ENCODE measurements at regions not wholly inside any gene's neighbourhood (a gene's known extent, or its start where the extent isn't known, plus 50 kb on each side); places are given as distances from the start of the nearest gene placed in this dataset.

- no peaks in the 10 kb centered on the region for H3K9me3 ChIP-seq
- no peak for DNase-seq (ENCODE audit: low spot score in 2 of 2)
- TF ChIP-seq, protein P1, sequence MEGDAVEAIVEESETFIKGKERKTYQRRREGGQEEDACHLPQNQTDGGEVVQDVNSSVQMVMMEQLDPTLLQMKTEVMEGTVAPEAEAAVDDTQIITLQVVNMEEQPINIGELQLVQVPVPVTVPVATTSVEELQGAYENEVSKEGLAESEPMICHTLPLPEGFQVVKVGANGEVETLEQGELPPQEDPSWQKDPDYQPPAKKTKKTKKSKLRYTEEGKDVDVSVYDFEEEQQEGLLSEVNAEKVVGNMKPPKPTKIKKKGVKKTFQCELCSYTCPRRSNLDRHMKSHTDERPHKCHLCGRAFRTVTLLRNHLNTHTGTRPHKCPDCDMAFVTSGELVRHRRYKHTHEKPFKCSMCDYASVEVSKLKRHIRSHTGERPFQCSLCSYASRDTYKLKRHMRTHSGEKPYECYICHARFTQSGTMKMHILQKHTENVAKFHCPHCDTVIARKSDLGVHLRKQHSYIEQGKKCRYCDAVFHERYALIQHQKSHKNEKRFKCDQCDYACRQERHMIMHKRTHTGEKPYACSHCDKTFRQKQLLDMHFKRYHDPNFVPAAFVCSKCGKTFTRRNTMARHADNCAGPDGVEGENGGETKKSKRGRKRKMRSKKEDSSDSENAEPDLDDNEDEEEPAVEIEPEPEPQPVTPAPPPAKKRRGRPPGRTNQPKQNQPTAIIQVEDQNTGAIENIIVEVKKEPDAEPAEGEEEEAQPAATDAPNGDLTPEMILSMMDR (IDR thresholded peaks at IDR 0.05) = no peak
- no peak for TF ChIP-seq POLR2A (IDR thresholded peaks at IDR 0.05)
- no peak for TF ChIP-seq POLR2AphosphoS5 (IDR thresholded peaks at IDR 0.05)
- no peaks in the 10 kb centered on the region for H3K4me1 ChIP-seq
- no peak overlapping the region for H3K27ac ChIP-seq
- 46% methylated on average over 2 of the region's 2 CpGs for WGBS
- H3K36me3 ChIP-seq = no peaks in the 10 kb centered on the region
- no peaks in the 10 kb centered on the region for H3K27me3 ChIP-seq
- no peak overlapping the region for H3K4me3 ChIP-seq
These were observed 262.3 kb downstream of the POU4F1 start for GRCh38 chr13:78341032-78341431.

- TF ChIP-seq EP300 (IDR thresholded peaks at IDR 0.05) (no peak), POLR2AphosphoS5 (IDR thresholded peaks at IDR 0.05) (no peak), POLR2A (IDR thresholded peaks at IDR 0.05) (no peak)
- TF ChIP-seq, protein P1 (IDR thresholded peaks at IDR 0.05) = no peak
- Histone ChIP-seq H3K27me3 (no peaks in the 10 kb centered on the region), H3K36me3 (no peaks in the 10 kb centered on the region), H3K4me3 (no peak overlapping the region), H3K4me1 (no peaks in the 10 kb centered on the region), H3K27ac (no peak overlapping the region), H3K9me3 (no peaks in the 10 kb centered on the region)
- no peak for DNase-seq (ENCODE audit: low spot score in 2 of 2)
- WGBS = 73% methylated on average over 2 of the region's 2 CpGs
These were observed 263.4 kb downstream of the POU4F1 start for GRCh38 chr13:78339927-78340326.

DNA sequence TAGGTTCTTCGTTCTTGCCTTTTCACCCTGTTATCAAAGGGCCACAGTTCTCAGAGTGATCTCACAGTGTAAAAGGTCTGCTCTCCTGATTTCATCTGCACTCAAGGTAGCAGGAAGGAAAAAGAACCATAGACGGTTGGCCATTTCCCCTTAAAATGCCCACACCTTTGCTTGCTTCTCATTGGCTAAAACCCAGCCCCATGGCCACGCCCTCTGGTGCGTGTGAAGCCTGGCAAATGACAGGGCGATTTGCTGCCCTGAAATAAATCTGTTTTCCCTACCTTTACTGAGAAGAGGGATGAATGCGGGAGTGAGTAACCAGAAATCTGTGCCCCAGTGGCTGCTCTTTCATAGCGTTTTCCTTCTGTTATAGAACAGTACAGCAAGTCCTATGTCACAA lies 269.3 kb downstream of the POU4F1 start:
- TF ChIP-seq, protein P1 (IDR thresholded peaks at IDR 0.05) = no peak
- TF ChIP-seq POLR2A (IDR thresholded peaks at IDR 0.05) (no peak), POLR2AphosphoS5 (IDR thresholded peaks at IDR 0.05) (no peak), EP300 (IDR thresholded peaks at IDR 0.05) (no peak)
- Histone ChIP-seq H3K4me3 (no peak overlapping the region), H3K9me3 (no peaks in the 10 kb centered on the region), H3K27ac (no peak overlapping the region), H3K27me3 (no peaks in the 10 kb centered on the region), H3K4me1 (no peaks in the 10 kb centered on the region), H3K36me3 (no peaks in the 10 kb centered on the region)
- DNase-seq (ENCODE audit: low spot score in 2 of 2) = no peak
- 76% methylated on average over 7 of the region's 7 CpGs for WGBS

DNA sequence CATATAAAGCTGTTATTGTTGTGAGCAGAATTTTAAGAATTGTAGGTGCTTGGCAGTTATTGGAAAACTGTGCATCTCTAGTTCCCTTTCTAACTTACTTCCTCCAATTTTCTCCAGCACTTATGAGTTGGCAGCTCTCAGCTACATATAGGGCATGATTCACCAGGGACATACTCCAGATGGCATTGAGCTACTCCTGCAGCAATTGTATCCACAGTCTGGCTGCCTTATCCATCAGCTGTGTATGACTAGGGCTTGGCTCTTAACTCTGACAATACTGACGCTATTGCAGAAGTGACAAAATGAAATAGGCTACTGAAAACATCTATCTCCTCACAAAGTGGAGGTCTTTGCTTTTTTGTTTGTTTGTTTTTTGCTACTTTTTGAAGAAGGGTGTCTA lies 276.7 kb downstream of the POU4F1 start:
- Histone ChIP-seq H3K36me3 (no peaks in the 10 kb centered on the region), H3K27me3 (no peaks in the 10 kb centered on the region), H3K9me3 (no peaks in the 10 kb centered on the region), H3K4me1 (no peaks in the 10 kb centered on the region), H3K4me3 (no peak overlapping the region), H3K27ac (no peak overlapping the region)
- 37% methylated on average over 1 of the region's 1 CpG for WGBS
- no peak for DNase-seq (ENCODE audit: low spot score in 2 of 2)
- TF ChIP-seq POLR2A (IDR thresholded peaks at IDR 0.05) = no peak
- no peak for TF ChIP-seq EP300 (IDR thresholded peaks at IDR 0.05)
- no peak for TF ChIP-seq POLR2AphosphoS5 (IDR thresholded peaks at IDR 0.05)
- TF ChIP-seq, protein P1 (IDR thresholded peaks at IDR 0.05) = no peak

DNA sequence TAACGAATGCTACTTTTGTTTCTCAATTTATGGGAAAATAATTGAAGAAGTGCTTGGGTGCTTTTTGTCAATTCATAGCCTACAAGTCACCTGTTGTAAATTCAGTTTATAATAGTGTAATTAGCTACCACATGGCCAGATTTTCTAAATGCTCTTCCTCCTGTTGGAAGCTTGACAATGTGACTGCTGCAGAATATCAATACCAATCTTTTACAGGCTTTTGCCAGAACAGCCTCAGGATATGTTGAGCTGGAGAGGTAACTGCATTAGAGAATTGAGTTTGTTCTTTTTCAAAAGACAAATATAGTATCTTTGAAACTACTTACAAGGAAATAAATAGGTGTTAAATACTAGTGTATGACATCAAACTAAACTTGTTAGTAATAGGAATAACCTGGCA lies 277.8 kb downstream of the POU4F1 start:
- H3K9me3 ChIP-seq = no peaks in the 10 kb centered on the region

More for the DNA sequence above, 277.8 kb downstream of the POU4F1 start:
- WGBS = 58% methylated on average over 1 of the region's 1 CpG
- no peak for DNase-seq (ENCODE audit: low spot score in 2 of 2)
- H3K4me3 ChIP-seq = no peak overlapping the region
- no peak overlapping the region for H3K27ac ChIP-seq
- H3K27me3 ChIP-seq = no peaks in the 10 kb centered on the region
- TF ChIP-seq EP300 (IDR thresholded peaks at IDR 0.05) (no peak), POLR2AphosphoS5 (IDR thresholded peaks at IDR 0.05) (no peak), POLR2A (IDR thresholded peaks at IDR 0.05) (no peak)
- TF ChIP-seq, protein P1 (IDR thresholded peaks at IDR 0.05) = no peak
- H3K36me3 ChIP-seq = no peaks in the 10 kb centered on the region
- H3K4me1 ChIP-seq = no peaks in the 10 kb centered on the region
